T follicular helper cell (primary cell): ENCODE measurements at regions not wholly inside any gene's neighbourhood (a gene's known extent, or its start where the extent isn't known, plus 50 kb on each side); places are given as distances from the start of the nearest gene placed in this dataset.
"Not testable (repeated sequence)": the region's sequence is repeated elsewhere in the genome, so short reads cannot be mapped to it uniquely, and the experiment has no call there.

Source experiments
- DNase-seq: peaks from one replicate; pipeline ENCODE4 v3.0.0-alpha.2; 2020; ENCODE audit warnings: low read depth

DNA sequence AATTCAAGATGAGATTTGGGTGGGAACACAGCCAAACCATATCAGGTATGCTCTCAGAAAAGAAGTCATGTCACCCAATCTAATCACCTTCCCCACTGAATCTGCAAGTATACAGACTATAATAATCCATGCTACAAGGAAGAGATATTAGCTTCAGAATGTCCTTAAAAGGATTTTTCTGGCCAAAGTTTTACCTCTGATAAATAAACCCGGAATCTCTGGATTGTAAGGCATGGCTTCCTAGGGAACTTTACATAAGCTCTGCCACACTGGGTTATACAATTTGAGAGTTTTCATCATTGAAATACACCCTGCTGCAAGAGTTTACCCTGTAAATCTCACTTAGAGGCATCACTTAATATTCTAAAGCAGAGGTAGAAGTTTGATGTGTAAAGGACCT lies 330.5 kb upstream of the KCNMB2 start:
- no peak for DNase-seq

GRCh38 chr3:178206521-178206920 lies 329.7 kb upstream of the KCNMB2 start:
- no peak for DNase-seq

- DNase-seq, result not testable (repeated sequence)
Observed at GRCh38 chr3:178207161-178207560, 329.1 kb upstream of the KCNMB2 start.

DNA sequence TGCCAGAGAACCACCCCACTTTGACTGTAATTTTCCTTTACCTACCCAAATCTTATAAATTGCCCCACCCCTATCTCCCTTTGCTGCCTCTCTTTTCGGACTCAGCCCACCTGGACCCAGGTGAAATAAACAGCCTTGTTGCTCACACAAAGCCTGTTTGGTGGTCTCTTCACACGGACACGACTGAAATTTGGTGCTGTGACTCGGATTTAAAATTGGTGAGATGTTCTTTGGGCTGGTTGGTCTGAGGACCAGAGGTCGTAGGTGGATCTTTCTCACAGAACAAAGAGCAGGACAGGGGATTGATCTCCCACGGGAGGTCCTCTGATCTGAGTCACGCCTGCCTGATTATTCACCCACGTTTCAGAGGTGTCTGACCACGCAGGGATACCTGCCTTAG lies 328.6 kb upstream of the KCNMB2 start:
- not testable (repeated sequence) for DNase-seq

GRCh38 chr3:178209116-178209515 lies 327.1 kb upstream of the KCNMB2 start:
- not testable (repeated sequence) for DNase-seq

GRCh38 chr3:178209618-178210017 lies 326.6 kb upstream of the KCNMB2 start:
- not testable (repeated sequence) for DNase-seq

GRCh38 chr3:178211086-178211485 lies 325.1 kb upstream of the KCNMB2 start:
- DNase-seq, result not testable (repeated sequence)

DNA sequence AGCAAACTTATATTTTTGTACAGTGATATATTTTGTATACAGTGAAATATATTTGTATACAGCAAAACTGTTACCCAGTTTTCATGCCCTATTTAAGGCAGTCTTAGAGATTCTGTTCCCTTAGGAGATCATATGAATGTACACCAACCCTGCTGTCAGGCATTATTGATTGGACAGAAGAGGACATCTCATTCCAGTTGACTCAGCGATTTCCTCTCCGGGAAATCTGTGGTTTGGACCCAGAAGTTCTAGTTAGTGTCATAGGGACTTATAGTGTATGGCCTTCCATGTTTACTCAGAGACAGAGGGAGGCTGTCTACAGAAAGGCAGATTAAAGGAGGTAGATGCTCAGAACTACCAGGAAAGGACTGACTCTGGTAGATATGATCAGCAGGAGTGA lies 318.8 kb upstream of the KCNMB2 start:
- DNase-seq, result no peak

DNA sequence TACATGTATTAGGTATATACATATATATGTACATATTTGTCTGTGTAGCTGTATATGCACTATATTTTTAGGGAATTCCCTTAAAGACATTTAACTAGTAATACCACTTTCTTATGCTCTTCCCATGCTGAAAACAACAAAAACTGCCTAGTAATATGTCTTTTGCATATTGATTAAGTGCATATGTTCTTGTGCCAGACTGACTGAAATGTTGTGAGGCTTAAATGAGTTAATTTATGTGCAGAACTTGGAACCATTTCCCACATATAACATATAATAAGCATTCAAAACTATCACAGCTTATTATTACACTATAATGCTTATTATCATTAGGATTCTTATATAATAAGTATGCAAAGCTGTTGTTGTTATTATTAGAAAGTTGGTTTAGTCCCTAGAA lies 318.0 kb upstream of the KCNMB2 start:
- no peak for DNase-seq

DNA sequence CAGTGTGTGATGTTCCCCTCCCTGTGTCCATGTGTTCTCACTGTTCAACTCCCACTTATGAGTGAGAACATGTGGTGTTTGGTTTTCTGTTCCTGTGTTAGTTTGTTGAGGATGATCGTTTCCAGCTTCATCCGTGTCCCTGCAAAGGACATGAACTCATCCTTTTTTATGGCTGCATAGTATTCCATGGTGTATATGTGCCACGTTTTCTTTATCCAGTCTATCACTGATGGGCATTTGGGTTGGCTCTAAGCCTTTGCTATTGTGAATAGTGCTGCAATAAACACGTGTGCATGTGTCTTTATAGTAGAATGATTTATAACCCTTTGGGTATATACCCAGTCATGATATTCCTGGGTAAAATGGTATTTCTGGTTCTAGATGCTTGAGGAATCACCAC lies 316.6 kb upstream of the KCNMB2 start:
- DNase-seq, result not testable (repeated sequence)

GRCh38 chr3:178223876-178224275 lies 312.4 kb upstream of the KCNMB2 start:
- no peak for DNase-seq

GRCh38 chr3:178226094-178226493 lies 310.1 kb upstream of the KCNMB2 start:
- DNase-seq, result no peak

DNA sequence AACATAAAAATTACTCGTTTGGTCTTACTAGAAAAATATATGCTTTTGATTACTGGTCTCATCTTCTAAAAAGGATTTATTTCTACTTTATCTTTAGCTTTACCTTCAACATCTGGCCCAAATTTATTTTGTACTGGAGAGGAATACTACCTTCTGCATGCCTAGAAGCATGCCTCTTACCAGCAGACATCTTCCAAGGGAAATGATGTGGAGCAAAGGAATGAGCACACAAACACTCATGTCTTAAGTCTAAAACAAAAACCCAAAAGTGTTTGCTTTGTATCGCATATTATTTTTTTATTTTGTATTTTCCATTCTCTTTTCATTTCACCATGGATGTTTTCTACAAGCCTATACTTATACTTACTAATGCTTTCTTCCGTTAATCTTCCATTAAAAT lies 304.6 kb upstream of the KCNMB2 start:
- DNase-seq, result no peak

GRCh38 chr3:178233371-178234071 lies 302.7 kb upstream of the KCNMB2 start:
- DNase-seq, result no peak

DNA sequence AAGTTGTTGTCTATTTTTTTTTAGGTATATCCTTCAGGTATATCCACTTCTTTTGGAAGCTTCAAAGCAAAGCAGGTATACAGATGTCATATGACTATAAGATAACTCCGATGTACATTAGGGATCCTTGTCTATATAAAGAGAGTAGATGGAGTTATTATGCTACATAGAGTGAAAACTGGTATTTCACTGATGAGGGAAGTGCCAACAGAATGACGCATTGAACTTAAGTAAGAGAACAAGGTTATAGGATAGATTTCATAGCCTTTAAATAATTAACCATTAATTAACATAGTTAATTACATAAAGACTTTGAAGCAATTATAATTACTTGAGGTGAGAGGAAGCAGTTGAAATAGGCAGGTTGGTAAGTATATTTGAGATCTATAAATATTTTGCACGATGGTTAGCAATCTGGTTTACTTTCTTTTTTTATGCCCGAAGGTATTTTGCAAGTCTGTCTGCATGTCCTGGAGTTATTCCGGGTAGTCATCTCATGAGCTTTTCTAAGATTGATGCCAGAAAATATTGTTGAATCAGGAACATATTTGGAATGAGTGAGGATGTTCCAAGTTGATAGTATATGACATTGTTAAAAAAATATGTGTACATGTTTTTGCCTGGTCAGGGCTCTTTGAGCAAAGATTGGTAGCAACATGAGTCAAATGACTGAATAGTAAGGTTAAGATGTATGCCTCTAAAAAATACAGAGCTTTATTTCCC lies 299.5 kb upstream of the KCNMB2 start:
- no peak for DNase-seq

DNA sequence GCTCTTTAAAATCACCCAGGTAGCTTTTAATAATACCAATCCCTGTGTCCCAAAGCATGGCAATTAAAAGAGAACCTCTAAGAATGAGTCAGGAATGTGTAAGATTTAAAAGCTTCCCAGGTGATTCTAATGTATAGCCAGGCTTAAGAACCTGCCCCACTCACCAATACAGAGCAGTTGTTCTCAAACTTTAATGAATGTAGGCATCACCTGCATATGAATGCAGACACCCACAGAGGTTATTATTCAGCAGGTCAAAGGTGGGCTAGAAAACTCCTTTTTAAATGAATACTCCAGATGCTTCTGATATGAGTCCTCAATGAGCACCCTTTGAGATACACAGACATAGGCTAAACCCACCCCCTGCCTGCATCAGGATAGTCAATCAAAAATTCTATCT lies 298.1 kb upstream of the KCNMB2 start:
- DNase-seq, result no peak

DNA sequence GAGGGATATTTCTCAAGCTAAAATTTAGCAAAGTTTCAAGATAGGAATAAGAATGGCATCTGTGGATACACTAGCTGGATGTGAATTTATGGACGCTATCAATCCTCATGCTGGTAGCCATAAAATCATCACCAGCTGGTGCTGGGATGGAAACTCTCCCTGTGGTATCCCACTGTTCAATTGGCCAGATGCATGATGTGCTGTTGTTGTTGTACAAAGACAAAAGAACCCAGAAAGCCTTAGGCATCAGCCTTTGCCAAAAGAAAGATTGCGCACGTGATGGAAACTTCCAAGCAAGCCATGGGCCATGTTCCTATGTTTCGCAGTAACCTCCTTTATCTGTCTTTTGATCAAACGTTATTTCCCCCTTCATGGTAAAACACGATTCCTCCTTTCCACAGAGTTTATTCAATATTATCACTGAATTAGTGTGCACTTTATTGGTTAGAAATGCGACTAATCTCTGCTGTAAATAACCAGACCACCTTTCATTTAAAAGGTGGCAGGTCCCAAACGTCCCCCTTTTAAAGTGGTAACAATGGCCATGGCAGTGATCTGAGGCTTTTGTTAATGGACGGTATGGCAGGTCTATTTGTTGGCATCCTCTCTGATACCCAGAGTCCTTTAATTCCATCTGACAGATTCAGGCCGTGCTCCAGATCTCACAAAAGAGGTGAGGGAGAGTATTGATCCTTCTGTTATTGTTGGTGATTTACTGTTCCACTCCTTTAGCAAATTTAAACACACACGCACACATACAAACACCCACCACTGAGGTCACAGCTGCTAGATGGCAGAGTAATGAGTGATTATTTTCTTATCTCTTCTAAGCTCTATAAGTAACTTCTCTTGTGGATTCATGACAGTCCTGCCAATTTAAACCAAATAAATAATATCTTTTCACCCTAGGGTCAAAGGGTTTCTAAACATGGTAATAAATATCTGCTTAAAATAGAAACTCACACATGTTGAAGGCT lies 291.2 kb upstream of the KCNMB2 start:
- no peak for DNase-seq

GRCh38 chr3:178246004-178246403 lies 290.2 kb upstream of the KCNMB2 start:
- no peak for DNase-seq

GRCh38 chr3:178255315-178255714 lies 280.9 kb upstream of the KCNMB2 start:
- DNase-seq, result no peak

GRCh38 chr3:178257491-178257890 lies 278.7 kb upstream of the KCNMB2 start:
- DNase-seq, result no peak

DNA sequence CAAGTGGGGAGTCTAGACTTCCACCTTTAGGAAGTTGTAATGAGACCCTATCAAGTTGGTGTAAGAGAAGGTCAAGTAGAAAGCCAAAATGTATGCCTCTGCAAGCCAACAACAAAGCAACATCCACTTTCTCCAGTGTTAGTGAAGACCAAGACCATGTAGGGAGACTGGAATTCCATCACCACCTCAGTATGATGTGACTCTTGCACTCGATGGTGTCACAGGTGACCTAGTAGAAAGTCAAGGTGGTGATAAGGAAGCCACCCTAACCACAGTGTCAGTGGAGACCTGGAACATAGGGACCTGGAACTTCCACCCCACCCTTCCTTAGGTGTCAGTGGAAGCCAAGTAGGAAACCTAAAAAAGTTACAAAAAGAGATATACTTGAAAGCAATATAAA lies 278.1 kb upstream of the KCNMB2 start:
- no peak for DNase-seq

DNA sequence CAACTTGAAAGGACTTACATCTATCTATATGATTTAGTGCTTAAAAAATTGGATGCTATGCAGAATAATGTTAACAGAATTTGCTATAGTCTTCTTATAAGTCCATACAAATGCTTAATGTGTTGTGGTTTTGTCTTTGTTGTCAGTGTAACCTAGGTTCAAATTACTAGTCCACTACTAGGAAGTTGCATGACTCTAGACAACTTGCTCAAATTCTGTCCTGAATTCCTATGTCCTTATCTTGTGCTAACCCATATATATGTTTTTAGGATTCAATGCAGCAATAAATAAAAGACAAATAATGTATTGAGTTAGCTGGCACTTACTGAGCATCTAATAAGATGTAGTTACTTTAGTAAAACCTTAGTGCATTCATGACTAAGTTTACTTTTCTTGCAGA lies 276.5 kb upstream of the KCNMB2 start:
- no peak for DNase-seq
